ENCODE measurements at regions not wholly inside any gene's neighbourhood (a gene's known extent, or its start where the extent isn't known, plus 50 kb on each side); places are given as distances from the start of the nearest gene placed in this dataset.
A peak's percentile ranks its signal among the peaks of the same experiment; 100 is the strongest.

DNA sequence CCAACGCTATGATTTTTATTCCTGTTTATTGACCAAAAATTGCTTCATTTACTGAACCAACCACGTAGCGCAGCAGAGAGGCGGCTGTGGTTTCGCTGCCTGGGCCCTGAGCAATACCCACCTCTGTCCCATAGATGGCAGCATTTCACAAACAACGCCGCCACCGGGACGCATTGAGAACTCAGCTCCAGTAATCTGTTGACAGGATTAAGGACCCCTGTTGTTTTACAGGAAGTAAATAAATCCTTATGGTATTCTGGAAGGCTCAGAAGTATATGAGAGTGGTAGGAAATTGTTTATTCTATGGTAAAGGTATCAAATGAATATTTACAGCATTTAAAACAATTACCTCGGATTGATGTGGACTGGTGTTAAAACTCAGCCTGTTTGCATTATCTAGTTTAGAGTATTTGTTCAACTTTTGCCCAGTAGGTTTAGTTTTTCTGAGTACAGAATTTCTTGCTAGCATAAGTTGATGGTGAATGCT, 547.9 kb upstream of the SLC35B3 start:
- TF ChIP-seq, protein P1, sequence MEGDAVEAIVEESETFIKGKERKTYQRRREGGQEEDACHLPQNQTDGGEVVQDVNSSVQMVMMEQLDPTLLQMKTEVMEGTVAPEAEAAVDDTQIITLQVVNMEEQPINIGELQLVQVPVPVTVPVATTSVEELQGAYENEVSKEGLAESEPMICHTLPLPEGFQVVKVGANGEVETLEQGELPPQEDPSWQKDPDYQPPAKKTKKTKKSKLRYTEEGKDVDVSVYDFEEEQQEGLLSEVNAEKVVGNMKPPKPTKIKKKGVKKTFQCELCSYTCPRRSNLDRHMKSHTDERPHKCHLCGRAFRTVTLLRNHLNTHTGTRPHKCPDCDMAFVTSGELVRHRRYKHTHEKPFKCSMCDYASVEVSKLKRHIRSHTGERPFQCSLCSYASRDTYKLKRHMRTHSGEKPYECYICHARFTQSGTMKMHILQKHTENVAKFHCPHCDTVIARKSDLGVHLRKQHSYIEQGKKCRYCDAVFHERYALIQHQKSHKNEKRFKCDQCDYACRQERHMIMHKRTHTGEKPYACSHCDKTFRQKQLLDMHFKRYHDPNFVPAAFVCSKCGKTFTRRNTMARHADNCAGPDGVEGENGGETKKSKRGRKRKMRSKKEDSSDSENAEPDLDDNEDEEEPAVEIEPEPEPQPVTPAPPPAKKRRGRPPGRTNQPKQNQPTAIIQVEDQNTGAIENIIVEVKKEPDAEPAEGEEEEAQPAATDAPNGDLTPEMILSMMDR (IDR thresholded peaks at IDR 0.05) = peak; percentile 76 to 96 (median 88)
- TF ChIP-seq POLR2A (IDR thresholded peaks at IDR 0.05) = no peak
